K562 (cell line): ENCODE measurements at regions not wholly inside any gene's neighbourhood (a gene's known extent, or its start where the extent isn't known, plus 50 kb on each side); places are given as distances from the start of the nearest gene placed in this dataset.

Experiments
- ATAC-seq: fragments of 200-7000 bp; cut with Tn5 transposase; 3 replicates; pipeline ENCODE4 v1.9.1; 2020; ENCODE audit warnings: moderate library complexity
- BruUV-seq: library from RNA; stranded (reverse); fragments of 400-500 nt; replicated peaks from 2 replicates; lab custom pipeline; 2021; lab: Mats Ljungman, UMichigan
- CTCF ChIA-PET: fragments of 300-600 bp; formaldehyde crosslinking; extraction: SDS; loops from one replicate; lab custom pipeline; 2021; ENCODE audit warnings: low intra/inter-chr PET ratio; lab: Yijun Ruan, JAX
- POLR2A ChIA-PET: fragments of 300-600, 350-650 bp; sonication (Branson Sonifier 250); formaldehyde crosslinking; extraction: SDS; loops from one replicate; lab custom pipeline; 2021; ENCODE audit warnings: antibody characterized with exemption, inconsistent platforms; lab: Yijun Ruan, JAX
- DNase-seq, 4 experiments: peaks; one replicate each; pipeline versions ENCODE4 v3.0.0 to v3.0.0-alpha.2; 2011 to 2018; ENCODE audit warnings: low spot score in 3 of 4, mixed read lengths in 3 of 4; ENCODE audit errors: extremely low read depth in 1 of 4
- FAIRE-seq: peaks from 2 replicates; lab custom pipeline; 2011; peaks lifted over from hg19 to GRCh38; lab: Jason Lieb, UNC
- H2AFZ ChIP-seq: 2 replicates; pipeline ENCODE4 v1.6.0; 2011; ENCODE audit warnings: low read depth, low read length, control low read depth, inconsistent platforms
- H3K27ac ChIP-seq: fragments of 200-600 bp; 3 replicates; pipeline ENCODE4 v1.8.0; 2011; ENCODE audit warnings: low read depth, mild to moderate bottlenecking, control low read depth, inconsistent platforms, low read length, moderate library complexity, mixed read lengths; ENCODE audit errors: extremely low read depth
- H3K27me3 ChIP-seq, 2 experiments: fragments of 300-600 bp in 1 of 2; 2 replicates in 1 of 2; 3 replicates in 1 of 2; pipeline versions ENCODE4 v1.6.0 to v1.8.0; 2011; ENCODE audit warnings: inconsistent platforms in 2 of 2, low read length in 2 of 2, mild to moderate bottlenecking in 1 of 2, mixed read lengths in 1 of 2, moderate library complexity in 1 of 2; ENCODE audit not compliant: control insufficient read depth in 2 of 2, insufficient read depth in 2 of 2
- H3K36me3 ChIP-seq: fragments of 300-600 bp; 3 replicates; pipeline ENCODE4 v1.8.0; 2011; ENCODE audit warnings: mild to moderate bottlenecking, low read length, inconsistent platforms; ENCODE audit not compliant: control insufficient read depth, insufficient read depth
- H3K4me1 ChIP-seq, 2 experiments: fragments of 200-600 bp in 1 of 2; replicated peaks in 1 of 2; 2 replicates in 1 of 2; 3 replicates in 1 of 2; pipeline versions ENCODE4 v1.5.1 to v1.8.0; 2011; ENCODE audit warnings: inconsistent platforms in 2 of 2, low read length in 2 of 2, mild to moderate bottlenecking in 1 of 2, mixed read lengths in 1 of 2, moderate library complexity in 1 of 2; ENCODE audit not compliant: control insufficient read depth in 2 of 2, insufficient read depth in 2 of 2
- H3K4me2 ChIP-seq: 2 replicates; pipeline ENCODE4 v1.6.1; 2011; ENCODE audit warnings: low read length, control low read depth, inconsistent platforms, mixed read lengths; ENCODE audit not compliant: insufficient read depth
- H3K4me3 ChIP-seq: fragments of 200-600 bp; sonication (generic), shearing (Covaris generic); 2 replicates; pipeline ENCODE4 v1.5.1; 2016; ENCODE audit warnings: control low read depth, inconsistent platforms
- H3K79me2 ChIP-seq: fragments of 200-600 bp; 3 replicates; pipeline ENCODE4 v1.8.0; 2011; ENCODE audit warnings: low read length, inconsistent platforms; ENCODE audit not compliant: control insufficient read depth, insufficient read depth
- H3K9ac ChIP-seq, 2 experiments: 2 replicates each; pipeline versions ENCODE4 v1.6.0 to v1.6.1; 2011; ENCODE audit warnings: low read depth in 2 of 2, low read length in 2 of 2, control low read depth in 1 of 2, inconsistent platforms in 1 of 2, mild to moderate bottlenecking in 1 of 2, mixed read lengths in 1 of 2; ENCODE audit not compliant: insufficient read depth in 1 of 2
- H3K9me1 ChIP-seq: one replicate; pipeline ENCODE4 v1.6.0; 2011; ENCODE audit warnings: inconsistent platforms, mild to moderate bottlenecking, low read length, moderate library complexity; ENCODE audit not compliant: control insufficient read depth, insufficient read depth
- H3K9me3 ChIP-seq: replicated peaks from 2 replicates; pipeline ENCODE4 v1.5.1; 2011; ENCODE audit warnings: low read depth, low read length, inconsistent platforms; ENCODE audit not compliant: control insufficient read depth, insufficient read depth
- H4K20me1 ChIP-seq: replicated peaks from 2 replicates; pipeline ENCODE4 v1.6.1; 2011; ENCODE audit warnings: low read length, inconsistent platforms, mixed read lengths; ENCODE audit not compliant: control insufficient read depth, insufficient read depth
- ARID2 ChIP-seq: fragments of 450-650 bp; IDR thresholded peaks from 2 replicates; pipeline ENCODE4 v1.6.1; 2017; ENCODE audit warnings: antibody characterized with exemption, mild to moderate bottlenecking
- FOSL1 ChIP-seq: fragments of 200-800 bp; sonication (Bioruptor generic); conservative IDR thresholded peaks from 2 replicates; pipeline ENCODE4 v1.6.1; 2016; ENCODE audit warnings: missing genetic modification characterization, missing compliant biosample characterization
- GABPA ChIP-seq: fragments of 200-800 bp; sonication (Bioruptor generic); conservative IDR thresholded peaks from 2 replicates; pipeline ENCODE4 v1.6.1; 2016; ENCODE audit warnings: low read depth, missing genetic modification characterization, missing compliant biosample characterization
- ID3 ChIP-seq, 2 experiments: fragments of 250-450 bp in 1 of 2; fragments of 450-650 bp in 1 of 2; sonication (Bioruptor Pico) in 1 of 2; IDR thresholded peaks; 2 replicates each; pipeline versions ENCODE4 v1.6.1 to v1.8.0; 2016 to 2021; ENCODE audit warnings: mild to moderate bottlenecking in 2 of 2, moderate library complexity in 2 of 2, missing compliant biosample characterization in 1 of 2, missing genetic modification characterization in 1 of 2
- NR2F6 ChIP-seq: fragments of 450-650 bp; formaldehyde crosslinking; IDR thresholded peaks from 2 replicates; pipeline ENCODE4 v1.4.0; 2020; ENCODE audit warnings: mild to moderate bottlenecking
- POLR2A ChIP-seq: fragments of 450-650 bp; conservative IDR thresholded peaks from 2 replicates; pipeline ENCODE4 v1.6.1; 2016
- RBM17 ChIP-seq: fragments of 200-400 bp; formaldehyde crosslinking; IDR thresholded peaks from 2 replicates; pipeline ENCODE4 v1.6.1; 2017; ENCODE audit warnings: low read depth, mild to moderate bottlenecking, low read length, borderline replicate concordance
- RHOXF2B ChIP-seq: fragments of 250-450 bp; sonication (Bioruptor Pico); conservative IDR thresholded peaks from 2 replicates; pipeline ENCODE4 v1.5.1; 2021
- SRSF9 ChIP-seq: fragments of 200-400 bp; formaldehyde crosslinking; IDR thresholded peaks from 2 replicates; pipeline ENCODE4 v1.6.1; 2017; ENCODE audit warnings: low read depth, low read length, borderline replicate concordance
- TAF7 ChIP-seq: fragments of 450-650 bp; IDR thresholded peaks from 2 replicates; pipeline ENCODE4 v1.6.1; 2016; ENCODE audit warnings: missing genetic modification characterization, missing compliant biosample characterization
- TAF9B ChIP-seq: fragments of 450-650 bp; IDR thresholded peaks from 2 replicates; pipeline ENCODE4 v1.6.1; 2018; ENCODE audit warnings: mild to moderate bottlenecking; ENCODE audit not compliant: partially characterized antibody
- TSC22D4 ChIP-seq: fragments of 450-650 bp; IDR thresholded peaks from 2 replicates; pipeline ENCODE4 v1.6.1; 2016; ENCODE audit warnings: missing genetic modification characterization, missing biosample characterization, control low read depth
- ZNF764 ChIP-seq: fragments of 250-450 bp; sonication (Bioruptor Pico); IDR thresholded peaks from 2 replicates; pipeline ENCODE4 v1.4.0; 2020; ENCODE audit warnings: low read depth, mild to moderate bottlenecking, moderate library complexity
- WGBS: fragments of 100-300 bp; shearing (Covaris generic); methylation state at CpG from one replicate; pipeline ENCODE4 v1.1.6; 2016; ENCODE audit warnings: low coverage, mixed read lengths; ENCODE audit not compliant: insufficient coverage; ENCODE audit errors: missing lambda C conversion rate; 5-methylcytosine and 5-hydroxymethylcytosine counted together
- in situ Hi-C: fragments of 300-500 bp; cut with MboI; formaldehyde crosslinking; loops from 4 replicates; pipeline ENCODE4 v1.15.0; 2018; ENCODE audit warnings: inconsistent platforms, mixed read lengths
- intact Hi-C: fragments of 100-400 bp; cut with micrococcal nuclease; formaldehyde crosslinking; loops from 2 replicates; pipeline ENCODE4 v1.14.2; 2022
- TF ChIP-seq, protein P1 (sequence below): fragments of 250-450 bp; sonication (Bioruptor Pico); IDR thresholded peaks from 2 replicates; pipeline ENCODE4 v1.9.0; 2021; ENCODE audit warnings: mild to moderate bottlenecking, inconsistent platforms

DNA sequence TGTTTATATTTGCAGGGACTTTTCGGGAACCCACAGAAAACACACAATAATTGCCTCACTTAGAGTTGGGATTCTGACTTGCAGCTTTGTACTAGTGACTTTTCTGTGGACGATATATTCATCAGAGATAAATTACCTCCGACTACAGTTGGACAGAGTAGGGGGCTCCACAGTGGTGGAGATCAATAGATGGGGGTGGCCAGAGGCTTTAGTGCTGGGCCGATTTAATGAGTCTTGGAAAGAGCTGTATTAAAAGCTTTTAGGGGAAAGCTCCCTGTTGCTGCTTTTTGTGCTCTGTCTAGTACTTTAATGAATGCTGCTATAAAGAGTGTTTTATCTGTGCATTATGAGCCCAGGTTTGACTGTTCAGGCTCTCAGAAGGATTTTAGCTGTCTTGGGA lies 359.2 kb upstream of the DPYD start:
- no peaks in the 10 kb centered on the region for H3K4me1 ChIP-seq
- peaks cover 3% of the 10 kb centered on the region; the same call in 1 of the 2 replicates for H3K9me3 ChIP-seq
- in situ Hi-C loops (no loop called here), intact Hi-C loops (no loop called here)
- ChIA-PET CTCF (no interaction called here), POLR2A (no interaction called here)
- TF ChIP-seq, protein P1, sequence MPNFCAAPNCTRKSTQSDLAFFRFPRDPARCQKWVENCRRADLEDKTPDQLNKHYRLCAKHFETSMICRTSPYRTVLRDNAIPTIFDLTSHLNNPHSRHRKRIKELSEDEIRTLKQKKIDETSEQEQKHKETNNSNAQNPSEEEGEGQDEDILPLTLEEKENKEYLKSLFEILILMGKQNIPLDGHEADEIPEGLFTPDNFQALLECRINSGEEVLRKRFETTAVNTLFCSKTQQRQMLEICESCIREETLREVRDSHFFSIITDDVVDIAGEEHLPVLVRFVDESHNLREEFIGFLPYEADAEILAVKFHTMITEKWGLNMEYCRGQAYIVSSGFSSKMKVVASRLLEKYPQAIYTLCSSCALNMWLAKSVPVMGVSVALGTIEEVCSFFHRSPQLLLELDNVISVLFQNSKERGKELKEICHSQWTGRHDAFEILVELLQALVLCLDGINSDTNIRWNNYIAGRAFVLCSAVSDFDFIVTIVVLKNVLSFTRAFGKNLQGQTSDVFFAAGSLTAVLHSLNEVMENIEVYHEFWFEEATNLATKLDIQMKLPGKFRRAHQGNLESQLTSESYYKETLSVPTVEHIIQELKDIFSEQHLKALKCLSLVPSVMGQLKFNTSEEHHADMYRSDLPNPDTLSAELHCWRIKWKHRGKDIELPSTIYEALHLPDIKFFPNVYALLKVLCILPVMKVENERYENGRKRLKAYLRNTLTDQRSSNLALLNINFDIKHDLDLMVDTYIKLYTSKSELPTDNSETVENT, result no peak
- TF ChIP-seq ID3 (CRISPR knock-in tag; IDR thresholded peaks at IDR 0.05) (no peak), ID3 (tag; IDR thresholded peaks at IDR 0.05) (no peak), FOSL1 (tag) (no peak), TAF7 (tag) (no peak), NR2F6 (CRISPR knock-in tag) (no peak), ZNF764 (CRISPR knock-in tag) (no peak), TSC22D4 (tag) (no peak), TAF9B (no peak), GABPA (tag) (no peak), POLR2A (no peak), ARID2 (no peak), SRSF9 (no peak), RBM17 (no peak), RHOXF2B (no peak)
- H3K9ac ChIP-seq, result no peak overlapping the region
- no peak overlapping the region for H2AFZ ChIP-seq
- H3K36me3 ChIP-seq, result no peaks in the 10 kb centered on the region
- 0% methylated on average over 4 of the region's 4 CpGs for WGBS
- no peaks in the 10 kb centered on the region for H3K9me1 ChIP-seq
- no peaks in the 10 kb centered on the region for H4K20me1 ChIP-seq
- H3K27ac ChIP-seq, result no peak overlapping the region
- DNase-seq, result no peak
- no peak overlapping the region for H3K4me3 ChIP-seq
- ATAC-seq, result no peak
- no TSS peak for BruUV-seq
- H3K4me2 ChIP-seq, result no peak overlapping the region
- H3K27me3 ChIP-seq, result no peaks in the 10 kb centered on the region
- H3K79me2 ChIP-seq, result no peaks in the 10 kb centered on the region
- FAIRE-seq, result no peak
